Muscle of back (tissue), 3 donors: ENCODE measurements at regions not wholly inside any gene's neighbourhood (a gene's known extent, or its start where the extent isn't known, plus 50 kb on each side); places are given as distances from the start of the nearest gene placed in this dataset.
"Not testable (repeated sequence)": the region's sequence is repeated elsewhere in the genome, so short reads cannot be mapped to it uniquely, and the experiment has no call there.

Experiments used
- DNase-seq, 3 donors: peaks; one replicate each; pipeline versions ENCODE4 v3.0.0 to v3.0.0-alpha.2; 2013

DNA sequence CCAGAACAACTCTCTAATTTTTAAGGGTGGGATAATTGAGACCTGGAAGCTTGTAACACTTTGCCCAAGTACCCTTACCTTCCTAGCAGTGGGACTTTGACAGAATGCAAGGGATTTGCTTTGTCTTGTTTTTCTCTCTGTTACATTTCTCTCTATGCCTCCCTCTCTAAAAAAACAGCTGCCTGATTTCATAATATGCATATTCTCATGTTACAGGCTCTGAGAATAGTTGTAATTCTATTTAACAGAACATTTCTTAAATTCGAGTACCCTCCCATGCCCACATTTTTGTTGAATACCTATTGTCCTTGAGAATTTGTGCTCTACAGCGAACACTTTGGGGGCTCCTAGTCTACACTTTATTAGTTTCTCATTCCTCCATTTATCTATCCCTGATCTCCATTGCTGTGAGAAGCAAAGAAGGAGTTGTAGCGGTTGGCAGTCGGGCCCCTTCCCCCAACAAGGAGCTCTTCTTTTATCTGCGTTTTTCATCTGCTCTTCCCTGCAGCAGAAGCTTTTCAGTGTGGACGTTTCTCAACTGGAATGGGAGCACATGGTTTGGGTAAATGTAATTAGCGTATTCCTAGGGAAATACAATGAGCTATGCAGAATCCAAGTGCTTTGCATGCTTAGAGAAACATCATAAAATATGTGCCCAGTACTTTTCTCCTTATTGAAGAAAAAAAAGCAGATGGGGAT is 117.7 kb upstream of the CCDC90B start:
- no peak for DNase-seq

DNA sequence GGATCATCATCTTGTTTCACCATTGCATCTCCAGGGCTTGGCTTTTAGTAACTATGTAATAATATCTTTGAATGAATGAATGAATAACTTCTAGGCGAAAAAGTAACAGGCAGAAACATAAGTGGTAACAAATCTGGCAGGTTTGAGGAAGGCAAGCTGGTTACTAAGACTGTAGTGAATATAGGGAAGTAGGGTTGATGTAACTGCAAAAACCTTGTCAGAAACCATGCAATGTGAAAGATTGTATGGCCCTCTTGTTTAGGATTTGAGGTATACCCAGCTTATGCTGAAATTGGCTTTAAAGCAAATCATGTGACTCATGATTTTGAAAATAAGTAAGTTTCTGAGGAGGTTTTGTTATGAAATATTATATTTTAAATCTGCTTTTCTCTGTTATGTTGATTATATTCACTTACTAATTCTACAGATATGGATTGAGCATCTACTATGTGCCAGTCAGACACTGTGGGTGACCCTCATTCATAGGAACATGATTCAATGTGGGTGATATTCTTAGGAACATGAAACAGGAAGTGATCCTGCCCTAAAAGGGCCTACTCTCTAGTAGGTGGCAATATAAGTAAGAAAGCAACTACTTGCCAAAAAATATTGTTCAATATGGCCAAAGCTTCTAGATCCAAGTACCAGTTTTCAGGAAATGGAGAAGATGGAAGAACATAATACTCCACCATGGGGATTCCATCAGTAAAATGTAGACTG is 115.5 kb upstream of the CCDC90B start:
- DNase-seq, result no peak

DNA sequence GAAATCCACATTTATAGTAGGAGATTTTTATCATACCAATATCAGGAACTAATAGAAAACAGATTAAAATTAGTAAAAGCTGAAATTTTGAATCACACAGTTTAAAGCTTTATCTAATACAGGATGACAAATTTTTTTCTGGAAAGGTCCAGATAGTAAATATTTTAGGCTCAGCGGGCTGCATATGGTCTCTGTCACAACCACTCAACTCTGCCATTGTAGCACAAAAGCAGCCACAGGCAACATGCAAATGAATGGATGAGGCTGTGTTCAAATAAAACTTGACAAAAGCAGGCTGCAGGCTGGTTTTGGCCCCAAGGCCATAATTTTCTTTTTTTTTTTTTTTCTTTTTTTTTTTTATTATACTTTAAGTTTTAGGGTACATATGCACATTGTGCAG is 108.2 kb upstream of the CCDC90B start:
- no peak for DNase-seq

DNA sequence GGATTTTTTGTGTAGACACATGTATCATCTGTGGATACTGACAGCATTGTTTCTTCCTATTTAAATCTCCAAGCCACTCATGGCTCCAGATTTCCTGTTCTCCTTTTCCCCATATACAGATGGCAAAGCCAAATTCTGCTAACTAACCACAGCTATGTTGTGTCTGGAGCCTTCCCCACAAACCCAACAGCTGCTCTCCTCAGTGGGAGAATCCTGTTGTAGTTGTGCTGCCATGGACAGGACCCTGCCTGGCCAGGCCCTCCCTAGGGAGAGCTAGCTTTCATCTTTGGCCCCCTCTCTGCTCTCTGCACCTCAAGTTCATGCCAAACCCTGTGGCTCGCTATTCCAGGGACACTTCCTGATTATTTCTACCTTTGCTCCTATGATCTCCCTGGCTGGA is 106.4 kb upstream of the CCDC90B start:
- no peak for DNase-seq

DNA sequence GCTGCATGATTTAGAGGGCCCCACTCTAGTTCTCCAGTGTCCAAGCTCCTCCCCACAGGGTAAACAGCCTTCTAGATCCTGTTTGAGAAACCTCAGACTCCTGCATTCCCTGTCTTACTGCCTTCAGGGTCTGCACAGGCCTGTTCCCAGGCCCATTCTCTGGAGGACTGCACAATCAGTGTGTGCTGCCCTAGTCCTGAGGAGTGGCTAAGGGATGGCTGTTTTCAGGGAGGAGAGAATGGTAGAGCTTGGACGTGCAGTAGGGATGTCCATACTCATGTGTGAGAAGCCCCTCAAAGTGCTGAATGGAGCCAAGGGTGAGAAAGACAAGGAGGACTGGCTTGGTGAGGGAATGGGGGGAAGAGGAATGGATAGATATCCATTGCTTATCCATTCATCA is 103.8 kb upstream of the CCDC90B start:
- no peak for DNase-seq

DNA sequence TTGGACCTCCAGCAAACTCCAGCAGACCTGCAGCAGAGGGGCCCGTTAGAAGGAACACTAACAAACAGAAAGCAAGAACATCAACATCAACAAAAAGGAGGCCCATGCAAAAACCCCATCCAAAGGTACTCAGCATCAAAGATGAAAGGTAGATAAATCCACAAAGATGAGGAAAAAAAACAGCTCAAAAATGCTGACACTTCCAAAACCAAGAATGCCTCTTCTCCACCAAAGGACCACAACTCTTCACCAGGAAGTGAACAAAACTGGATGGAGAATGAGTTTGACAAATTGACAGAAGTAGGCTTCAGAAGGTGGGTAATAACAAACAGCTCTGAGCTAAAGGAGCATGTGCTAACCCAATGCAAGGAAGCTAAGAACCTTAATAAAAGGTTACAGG is 97.7 kb upstream of the CCDC90B start:
- DNase-seq, result not testable (repeated sequence)

DNA sequence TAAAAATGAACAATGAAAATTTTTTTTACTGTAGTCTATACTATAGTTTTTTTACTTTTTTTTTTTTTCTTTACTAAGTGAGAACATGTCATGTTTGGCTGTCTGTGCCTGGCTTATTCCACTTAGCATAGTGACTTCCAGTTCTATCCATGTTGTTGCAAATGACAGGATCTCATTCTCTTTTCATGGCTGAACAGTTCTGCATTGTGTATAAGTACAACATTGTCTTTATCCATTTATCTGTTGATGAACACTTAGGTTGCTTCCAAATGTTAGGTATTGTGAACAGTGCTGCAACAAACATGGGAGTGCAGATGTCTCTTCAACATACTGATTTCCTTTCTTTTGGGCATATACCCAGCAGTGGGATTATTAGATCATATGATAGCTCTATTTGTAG is 88.1 kb upstream of the CCDC90B start:
- DNase-seq, result no peak

DNA sequence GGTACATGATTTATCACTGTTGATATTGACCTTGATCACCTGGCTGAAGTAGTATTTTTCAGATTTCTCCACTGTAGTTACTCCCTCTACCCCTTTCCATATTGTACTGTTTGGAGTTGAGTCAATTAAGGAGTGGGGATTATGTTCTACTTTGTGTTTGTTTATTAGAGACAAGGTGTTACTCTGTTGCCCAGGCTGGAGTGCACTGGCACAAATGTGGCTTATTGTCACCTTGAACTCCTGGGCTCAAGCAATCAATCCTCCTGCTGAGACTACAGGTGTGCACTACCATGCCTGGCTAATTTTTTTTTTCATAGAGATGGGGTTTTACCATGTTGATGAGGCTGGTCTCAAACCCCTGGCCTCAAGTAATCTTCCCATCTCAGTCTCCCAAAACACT is 85.3 kb upstream of the CCDC90B start:
- DNase-seq, result no peak

DNA sequence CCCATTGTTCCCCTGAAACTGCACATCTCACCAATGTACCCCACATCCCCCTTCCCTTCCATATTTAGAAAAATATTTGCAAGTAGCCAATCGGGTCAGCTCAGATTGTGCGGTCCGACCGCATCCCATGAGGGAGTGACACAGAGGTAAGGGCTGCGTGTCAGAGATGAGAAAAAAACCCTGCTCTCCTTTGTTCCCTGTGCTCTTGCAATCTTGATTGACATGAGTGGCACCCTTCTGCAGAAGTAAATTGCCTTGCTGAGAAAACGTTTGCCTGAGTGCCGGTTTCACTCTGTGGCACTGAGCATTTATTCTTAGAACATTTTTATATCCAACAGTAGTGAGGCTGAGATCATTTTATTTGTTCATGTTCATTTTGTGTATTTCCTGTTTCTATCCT is 81.6 kb upstream of the CCDC90B start:
- no peak for DNase-seq

DNA sequence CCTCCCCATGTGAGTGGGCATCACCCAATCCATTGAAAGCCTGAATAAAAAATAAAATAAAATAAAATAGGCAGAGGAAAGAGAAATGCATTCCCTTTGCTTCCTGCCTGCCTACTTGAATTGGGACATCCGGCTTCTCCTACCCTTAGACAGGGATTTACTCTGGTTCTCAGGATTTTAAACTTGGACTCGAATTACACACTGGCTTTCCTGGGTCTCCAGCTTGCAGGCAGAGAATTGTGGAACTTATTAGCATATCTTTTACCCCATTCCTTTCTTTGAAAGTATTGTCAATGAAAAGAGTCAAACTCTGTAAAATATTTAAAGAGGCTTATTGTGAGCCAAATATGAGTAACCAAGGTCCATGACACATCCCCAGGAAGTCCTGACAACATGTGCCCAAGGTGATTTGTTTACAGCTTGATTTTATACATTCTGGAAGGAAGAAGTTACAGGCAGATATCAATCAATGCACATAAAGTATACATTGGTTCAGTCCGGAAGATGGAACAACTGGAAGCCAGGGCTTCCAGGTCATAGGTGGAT is 78.4 kb upstream of the CCDC90B start:
- DNase-seq, result no peak

DNA sequence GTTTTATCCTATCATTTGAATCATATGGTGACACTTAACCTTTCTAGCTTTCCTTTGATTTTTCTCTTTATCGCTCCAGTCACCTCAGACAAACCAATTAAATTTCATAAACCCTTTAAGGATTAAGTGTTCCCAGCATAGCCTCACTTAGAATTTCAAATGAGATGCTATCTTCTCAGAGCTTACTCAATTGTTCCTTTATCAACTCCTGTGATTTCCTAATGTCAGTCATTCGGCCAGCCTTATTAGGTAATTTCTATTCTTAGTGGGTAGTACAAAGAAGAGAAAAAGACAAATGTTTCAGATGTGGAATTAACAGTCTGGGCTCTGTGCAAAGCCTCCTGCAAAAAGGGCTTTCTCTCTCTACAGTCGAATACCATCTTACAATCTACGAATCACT is 77.1 kb upstream of the CCDC90B start:
- DNase-seq, result no peak

DNA sequence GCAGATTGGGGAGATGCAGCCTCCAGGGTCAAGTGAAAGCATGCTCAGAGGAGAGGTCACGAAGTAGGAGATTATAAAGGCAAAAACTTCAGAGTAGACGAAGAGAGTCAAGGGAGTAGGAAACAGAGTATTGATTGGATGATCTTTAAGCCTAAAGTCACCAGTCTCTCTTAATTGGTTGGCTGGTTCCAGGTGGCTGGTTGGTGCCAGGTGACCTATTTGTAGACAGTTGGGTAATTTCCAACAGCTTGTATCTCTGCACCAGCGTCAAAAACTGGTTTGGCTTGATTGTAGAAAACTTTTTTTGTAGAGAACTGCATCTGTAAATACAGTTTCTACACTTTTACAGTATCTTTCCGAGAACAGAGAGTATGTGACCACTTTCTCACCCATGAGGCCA is 75.7 kb upstream of the CCDC90B start:
- no peak for DNase-seq

DNA sequence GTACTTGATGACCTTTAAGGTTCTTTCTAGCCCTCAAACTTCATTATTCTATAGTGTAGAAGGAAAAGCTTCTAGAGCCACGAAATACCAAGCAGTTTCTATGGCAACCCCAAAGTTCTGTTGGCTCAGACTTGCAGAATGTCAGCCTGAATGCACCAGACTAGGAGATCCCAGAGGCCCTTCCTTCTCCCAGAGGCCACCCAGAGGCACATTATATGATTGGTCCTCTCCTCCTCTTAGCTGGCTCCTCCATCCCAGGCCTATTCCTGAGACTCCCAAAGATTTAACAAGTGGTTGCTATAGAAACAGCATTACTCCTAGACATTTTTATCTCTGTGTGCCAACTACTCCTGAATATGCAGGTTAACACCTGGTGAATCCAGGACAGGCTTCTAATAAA is 69.2 kb upstream of the CCDC90B start:
- no peak for DNase-seq

DNA sequence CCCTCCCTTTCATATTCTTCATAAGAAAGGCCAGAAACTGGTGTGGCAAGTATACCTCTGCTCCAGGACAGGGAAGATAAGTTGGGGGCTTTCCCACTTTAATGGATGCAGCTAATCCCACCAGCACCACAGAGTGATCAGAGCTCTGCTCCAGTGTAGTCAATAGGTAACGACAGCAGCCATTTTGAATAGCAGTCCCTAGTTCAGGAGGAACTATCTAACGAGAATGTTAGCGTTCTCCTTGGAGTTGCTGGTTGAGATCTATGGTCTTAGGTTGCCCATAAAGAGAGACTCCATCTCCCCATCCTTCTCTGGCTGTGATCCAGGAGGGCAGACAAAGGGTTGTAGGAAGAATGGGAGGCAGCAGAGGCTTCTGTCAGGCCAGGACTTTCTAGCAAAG is 64.0 kb upstream of the CCDC90B start:
- no peak for DNase-seq

DNA sequence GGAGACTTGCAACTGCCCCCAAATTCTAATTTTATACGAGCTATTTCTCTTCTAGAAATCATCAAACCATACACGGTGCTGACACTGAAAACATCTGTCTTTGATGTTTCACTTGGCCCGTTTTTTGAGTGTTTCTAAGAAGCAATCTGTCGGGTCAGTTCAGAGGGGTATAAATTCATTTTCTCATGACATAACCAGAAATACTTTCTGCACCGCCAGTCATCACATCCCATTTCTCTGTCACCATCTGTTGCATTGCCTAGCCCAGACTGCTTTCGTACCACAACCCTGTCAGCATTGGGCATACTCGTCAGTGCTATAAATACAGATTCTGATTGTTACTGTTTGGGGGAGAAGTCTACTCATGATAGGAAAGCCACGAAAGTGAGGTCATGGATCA is 63.1 kb upstream of the CCDC90B start:
- DNase-seq, result peak in 2 of 3 donors; percentile 10 to 29

DNA sequence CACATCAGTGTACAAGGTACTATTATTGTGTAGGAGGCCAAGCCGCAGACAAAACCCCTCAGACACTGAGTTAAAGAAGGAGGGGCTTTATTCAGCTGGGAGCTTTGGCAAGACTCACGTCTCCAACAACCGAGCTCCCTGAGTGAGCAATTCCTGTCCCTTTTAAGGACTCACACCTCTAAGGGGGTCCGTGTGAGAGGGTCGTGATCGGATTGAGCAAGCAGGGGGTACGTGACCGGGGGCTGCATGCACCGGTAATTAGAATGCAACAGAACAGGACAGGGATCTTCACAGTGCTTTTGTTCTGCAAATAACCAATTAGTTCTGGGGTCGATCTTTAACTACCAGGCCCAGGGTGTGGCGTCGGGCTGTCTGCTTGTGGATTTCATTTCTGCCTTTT is 60.5 kb upstream of the CCDC90B start:
- DNase-seq, result not testable (repeated sequence)

DNA sequence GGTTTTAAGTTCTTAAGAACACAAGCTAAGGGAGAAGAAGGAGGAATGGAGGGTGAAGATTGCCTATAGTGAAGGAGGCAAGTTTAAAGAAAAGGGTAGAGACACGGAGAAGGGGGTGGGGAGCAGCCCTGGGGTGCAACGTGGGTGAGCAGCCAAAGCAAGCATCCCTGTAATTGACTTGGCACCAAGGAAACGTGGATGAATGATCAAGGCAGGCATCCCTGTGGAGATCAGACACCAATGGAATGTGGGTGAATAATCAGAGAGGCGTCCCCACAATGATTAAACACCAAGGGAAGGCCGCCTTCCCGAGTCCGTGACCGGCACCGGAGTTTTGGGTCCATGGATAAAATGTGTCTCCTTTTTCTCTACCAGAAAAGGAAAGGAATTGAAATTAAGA is 58.4 kb upstream of the CCDC90B start:
- DNase-seq, result not testable (repeated sequence)

DNA sequence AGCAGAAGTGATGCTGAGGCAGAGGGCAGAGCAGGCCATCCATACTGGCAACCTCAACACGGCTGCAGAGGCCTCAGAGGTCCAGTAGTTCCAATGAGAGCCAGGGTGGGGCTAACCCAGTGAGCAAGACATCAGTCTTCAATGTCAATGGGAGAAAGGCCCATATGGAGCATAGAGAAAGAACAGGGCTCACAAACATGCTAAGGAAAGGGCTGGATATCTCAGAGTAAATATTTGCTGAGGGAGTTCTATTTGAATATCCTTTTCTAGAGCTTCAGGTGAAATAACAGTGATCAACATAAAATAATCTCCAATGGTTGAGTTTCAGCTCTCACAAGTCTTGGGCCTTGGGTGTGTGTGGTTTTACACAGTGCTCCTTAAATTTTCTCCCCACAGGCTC is 50.8 kb upstream of the CCDC90B start:
- DNase-seq, result no peak
